T-helper 2 cell treated with Interferon-gamma antibody and Interleukin-4, amounts not matched to agents 5 μg/mL and 100 μg/mL, for 36 hours (primary cell): ENCODE measurements at regions not wholly inside any gene's neighbourhood (a gene's known extent, or its start where the extent isn't known, plus 50 kb on each side); places are given as distances from the start of the nearest gene placed in this dataset.

Source experiments
- DNase-seq: peaks from one replicate; pipeline ENCODE4 v3.0.0; 2021; ENCODE audit warnings: low spot score
- H3K27ac Mint-ChIP-seq: one replicate; pipeline ENCODE4 v1.8.0; 2021; ENCODE audit warnings: mild to moderate bottlenecking, mixed read lengths
- H3K27me3 Mint-ChIP-seq: one replicate; pipeline ENCODE4 v1.8.0; 2021; ENCODE audit warnings: low read depth, mixed read lengths
- H3K36me3 Mint-ChIP-seq: one replicate; pipeline ENCODE4 v1.8.0; 2021; ENCODE audit warnings: low read depth, mixed read lengths
- H3K4me1 Mint-ChIP-seq: one replicate; pipeline ENCODE4 v1.8.0; 2021; ENCODE audit warnings: low read depth, mixed read lengths
- H3K4me3 Mint-ChIP-seq: one replicate; pipeline ENCODE4 v1.8.0; 2022; ENCODE audit warnings: mild to moderate bottlenecking, moderate library complexity, mixed read lengths
- H3K9me3 Mint-ChIP-seq: one replicate; pipeline ENCODE4 v1.8.0; 2021; ENCODE audit warnings: mixed read lengths

GRCh38 chr11:16610738-16611388 lies 127.6 kb upstream of the C11orf58 start:
- no peak for DNase-seq
- Mint-ChIP-seq H3K27me3 (peaks cover 57% of the 10 kb centered on the region), H3K36me3 (no peaks in the 10 kb centered on the region), H3K27ac (no peak overlapping the region), H3K4me3 (no peak overlapping the region), H3K9me3 (no peaks in the 10 kb centered on the region), H3K4me1 (peaks cover 21% of the 10 kb centered on the region)

GRCh38 chr11:16610213-16610737 lies 128.2 kb upstream of the C11orf58 start:
- peaks cover 57% of the 10 kb centered on the region for H3K27me3 Mint-ChIP-seq
- H3K27ac Mint-ChIP-seq = no peak overlapping the region
- no peak for DNase-seq
- no peak overlapping the region for H3K4me3 Mint-ChIP-seq
- H3K36me3 Mint-ChIP-seq = no peaks in the 10 kb centered on the region
- no peaks in the 10 kb centered on the region for H3K9me3 Mint-ChIP-seq
- peaks cover 22% of the 10 kb centered on the region for H3K4me1 Mint-ChIP-seq

- H3K4me1 Mint-ChIP-seq = peaks cover 23% of the 10 kb centered on the region
- DNase-seq = no peak
- peaks cover 55% of the 10 kb centered on the region for H3K27me3 Mint-ChIP-seq
- H3K9me3 Mint-ChIP-seq = no peaks in the 10 kb centered on the region
- no peaks in the 10 kb centered on the region for H3K36me3 Mint-ChIP-seq
- no peak overlapping the region for H3K4me3 Mint-ChIP-seq
- no peak overlapping the region for H3K27ac Mint-ChIP-seq
Observed at GRCh38 chr11:16609769-16610168, 128.7 kb upstream of the C11orf58 start.

GRCh38 chr11:16607675-16608644 lies 130.5 kb upstream of the C11orf58 start:
- peaks cover 15% of the 10 kb centered on the region for H3K4me1 Mint-ChIP-seq
- no peaks in the 10 kb centered on the region for H3K9me3 Mint-ChIP-seq
- no peak overlapping the region for H3K27ac Mint-ChIP-seq
- DNase-seq = no peak
- H3K36me3 Mint-ChIP-seq = no peaks in the 10 kb centered on the region
- H3K27me3 Mint-ChIP-seq = peaks cover 57% of the 10 kb centered on the region
- no peak overlapping the region for H3K4me3 Mint-ChIP-seq

GRCh38 chr11:16606784-16607674 lies 131.4 kb upstream of the C11orf58 start:
- no peak for DNase-seq

GRCh38 chr11:16605894-16606783 lies 132.3 kb upstream of the C11orf58 start:
- H3K9me3 Mint-ChIP-seq = no peaks in the 10 kb centered on the region
- DNase-seq = peak; percentile 79
- peak overlapping the region; percentile 74 for H3K4me3 Mint-ChIP-seq
- peak overlapping the region; percentile 70 for H3K27ac Mint-ChIP-seq
- peaks cover 51% of the 10 kb centered on the region for H3K27me3 Mint-ChIP-seq
- H3K36me3 Mint-ChIP-seq = no peaks in the 10 kb centered on the region
- peaks cover 15% of the 10 kb centered on the region for H3K4me1 Mint-ChIP-seq

More at GRCh38 chr11:16606784-16607674, 131.4 kb upstream of the C11orf58 start:
- H3K9me3 Mint-ChIP-seq = no peaks in the 10 kb centered on the region
- no peak overlapping the region for H3K27ac Mint-ChIP-seq
- H3K36me3 Mint-ChIP-seq = no peaks in the 10 kb centered on the region
- H3K4me3 Mint-ChIP-seq = peak overlapping the region; percentile 74
- H3K27me3 Mint-ChIP-seq = peaks cover 57% of the 10 kb centered on the region
- peaks cover 15% of the 10 kb centered on the region for H3K4me1 Mint-ChIP-seq

GRCh38 chr11:16605389-16605893 lies 133.0 kb upstream of the C11orf58 start:
- peak overlapping the region; percentile 74 for H3K4me3 Mint-ChIP-seq
- no peaks in the 10 kb centered on the region for H3K9me3 Mint-ChIP-seq
- H3K4me1 Mint-ChIP-seq = peaks cover 15% of the 10 kb centered on the region
- no peak for DNase-seq
- no peaks in the 10 kb centered on the region for H3K36me3 Mint-ChIP-seq
- H3K27me3 Mint-ChIP-seq = peaks cover 51% of the 10 kb centered on the region
- no peak overlapping the region for H3K27ac Mint-ChIP-seq

- DNase-seq = no peak
- peak overlapping the region; percentile 53 for H3K4me3 Mint-ChIP-seq
- no peak overlapping the region for H3K27ac Mint-ChIP-seq
- H3K4me1 Mint-ChIP-seq = peaks cover 15% of the 10 kb centered on the region
- no peaks in the 10 kb centered on the region for H3K9me3 Mint-ChIP-seq
- H3K36me3 Mint-ChIP-seq = no peaks in the 10 kb centered on the region
- H3K27me3 Mint-ChIP-seq = peaks cover 56% of the 10 kb centered on the region
Observed at GRCh38 chr11:16604794-16605388, 133.6 kb upstream of the C11orf58 start.

- Mint-ChIP-seq H3K4me1 (peaks cover 15% of the 10 kb centered on the region), H3K9me3 (no peaks in the 10 kb centered on the region), H3K4me3 (peak overlapping the region; percentile 53), H3K36me3 (no peaks in the 10 kb centered on the region), H3K27me3 (peaks cover 57% of the 10 kb centered on the region), H3K27ac (no peak overlapping the region)
- DNase-seq = no peak
Observed at GRCh38 chr11:16603890-16604793, 134.3 kb upstream of the C11orf58 start.

- no peak overlapping the region for H3K4me3 Mint-ChIP-seq
- H3K36me3 Mint-ChIP-seq = no peaks in the 10 kb centered on the region
- H3K9me3 Mint-ChIP-seq = no peaks in the 10 kb centered on the region
- H3K27me3 Mint-ChIP-seq = peaks cover 59% of the 10 kb centered on the region
- no peak for DNase-seq
- H3K4me1 Mint-ChIP-seq = peaks cover 15% of the 10 kb centered on the region
- H3K27ac Mint-ChIP-seq = no peak overlapping the region
Observed at GRCh38 chr11:16603245-16603644, 135.2 kb upstream of the C11orf58 start.

GRCh38 chr11:16598906-16599305 lies 139.5 kb upstream of the C11orf58 start:
- Mint-ChIP-seq H3K27ac (no peak overlapping the region), H3K9me3 (no peaks in the 10 kb centered on the region), H3K4me1 (no peaks in the 10 kb centered on the region), H3K36me3 (no peaks in the 10 kb centered on the region), H3K27me3 (peaks cover 37% of the 10 kb centered on the region), H3K4me3 (no peak overlapping the region)
- no peak for DNase-seq
